ENCODE measurements at regions not wholly inside any gene's neighbourhood (a gene's known extent, or its start where the extent isn't known, plus 50 kb on each side); places are given as distances from the start of the nearest gene placed in this dataset.
A peak's percentile ranks its signal among the peaks of the same experiment; 100 is the strongest.
"Not testable (repeated sequence)": the region's sequence is repeated elsewhere in the genome, so short reads cannot be mapped to it uniquely, and the experiment has no call there.

DNA sequence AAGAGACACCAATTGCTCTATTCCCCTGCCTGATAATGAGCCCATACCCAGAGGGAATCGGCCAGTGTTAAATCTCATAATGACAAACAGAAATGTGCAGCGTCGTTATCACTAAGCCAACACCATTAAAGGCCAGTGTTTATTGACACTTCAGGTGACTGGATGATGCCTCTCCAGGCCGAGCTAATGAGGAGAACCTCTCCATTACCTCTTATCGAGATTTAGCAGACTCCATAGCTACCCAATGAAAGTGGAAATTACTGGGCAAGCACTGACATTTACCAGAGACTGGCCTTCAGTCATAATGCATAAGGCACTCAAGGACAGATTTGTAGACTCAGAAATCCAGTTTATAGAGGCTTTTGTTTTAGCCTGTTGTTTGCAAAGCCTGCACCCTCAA is 669.5 kb downstream of the MAFB start:
- peak; percentile 88 for DNase-seq

DNA sequence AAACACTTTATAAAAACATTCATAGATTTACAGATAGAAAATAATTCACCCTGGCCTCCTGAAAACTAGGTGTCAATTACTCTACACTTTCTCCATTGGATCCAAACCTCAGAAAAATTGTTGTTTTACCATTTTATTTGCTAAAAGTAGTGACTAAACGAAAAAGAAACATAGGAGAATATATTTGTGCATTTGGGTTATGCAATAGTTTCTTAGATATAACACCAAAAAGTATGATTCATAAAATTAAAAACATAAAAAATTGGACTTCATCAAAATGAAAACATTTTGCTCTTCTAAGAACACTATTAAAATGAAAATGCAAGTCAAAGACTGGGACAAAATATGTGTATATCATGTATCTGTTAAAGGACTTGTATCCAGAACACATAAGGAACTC is 671.3 kb downstream of the MAFB start:
- no peak for DNase-seq

DNA sequence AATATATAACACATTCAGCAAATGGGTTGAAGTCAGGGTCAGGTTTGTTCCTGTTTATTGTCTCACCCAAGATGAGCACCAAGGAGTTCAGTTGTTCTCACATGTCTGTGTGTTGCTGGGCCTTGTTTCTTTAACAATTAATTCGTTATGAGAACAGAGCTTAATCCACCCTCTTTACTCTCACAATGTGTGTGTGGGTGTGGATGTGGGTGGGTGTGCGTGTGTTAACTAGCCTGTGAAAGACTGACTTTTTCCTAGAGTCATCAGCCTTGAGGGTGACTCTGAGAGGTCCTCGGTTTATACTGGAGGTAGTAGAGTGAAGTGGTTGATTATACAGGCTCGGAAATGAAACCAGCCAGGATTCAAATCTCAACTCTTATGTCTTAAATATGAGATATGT is 672.1 kb downstream of the MAFB start:
- no peak for DNase-seq

DNA sequence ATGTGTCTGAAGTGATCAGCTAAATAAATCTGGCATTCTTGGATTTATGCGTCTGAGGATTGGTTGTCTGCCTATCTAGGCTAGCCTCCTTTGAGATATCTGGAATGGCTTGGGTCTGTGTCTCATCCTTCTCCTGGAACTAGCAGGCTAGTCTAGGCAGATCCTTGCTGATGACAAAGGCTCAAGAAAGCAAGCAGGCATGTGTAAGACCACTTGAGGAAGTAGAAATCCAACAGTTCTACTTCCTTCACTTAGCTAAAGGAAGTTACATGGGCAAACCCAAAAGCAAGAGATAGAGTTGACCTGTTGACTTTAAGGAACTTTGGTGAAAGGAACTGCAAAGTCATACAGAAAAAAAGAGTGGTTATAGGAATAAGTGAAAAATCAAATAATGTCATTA is 672.6 kb downstream of the MAFB start:
- DNase-seq: no peak

DNA sequence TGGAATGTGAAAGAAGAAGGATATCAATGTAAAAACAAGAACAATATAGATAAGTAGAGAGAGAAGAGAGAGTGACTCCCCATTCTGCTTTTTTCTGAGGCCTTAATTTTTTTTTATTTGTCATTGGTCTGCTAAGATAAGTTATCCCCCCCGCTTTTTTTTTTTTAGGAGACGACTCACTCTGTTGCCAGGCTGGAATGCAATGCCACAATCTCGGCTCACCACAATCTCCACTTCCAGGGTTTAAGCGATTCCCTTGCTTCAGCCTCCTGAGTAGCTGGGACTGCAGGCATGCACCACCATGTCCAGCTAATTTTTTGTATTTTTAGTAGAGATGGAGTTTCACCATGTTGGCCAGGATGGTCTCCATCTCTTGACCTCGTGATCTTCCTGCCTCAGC is 677.0 kb downstream of the MAFB start:
- not testable (repeated sequence) for DNase-seq

DNA sequence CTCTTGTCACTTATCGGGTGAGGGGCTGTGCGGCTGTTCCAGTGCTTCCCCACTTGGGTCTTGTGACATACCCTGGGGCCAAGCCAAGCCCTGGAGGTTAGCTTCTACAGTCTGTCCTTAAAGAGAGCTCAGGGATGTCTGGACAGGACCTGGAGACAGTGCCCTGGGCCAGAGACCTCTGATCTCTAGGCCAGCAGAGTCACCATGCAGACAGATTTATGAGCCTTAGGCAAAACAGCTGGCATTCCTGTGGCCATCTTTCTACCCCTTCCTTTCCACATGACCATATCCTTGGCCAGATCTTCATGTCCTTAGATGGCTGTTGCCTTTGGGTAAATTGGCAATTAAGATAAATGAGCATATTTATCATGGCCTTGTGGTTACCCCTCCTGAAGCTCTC is 678.6 kb downstream of the MAFB start:
- DNase-seq: no peak

DNA sequence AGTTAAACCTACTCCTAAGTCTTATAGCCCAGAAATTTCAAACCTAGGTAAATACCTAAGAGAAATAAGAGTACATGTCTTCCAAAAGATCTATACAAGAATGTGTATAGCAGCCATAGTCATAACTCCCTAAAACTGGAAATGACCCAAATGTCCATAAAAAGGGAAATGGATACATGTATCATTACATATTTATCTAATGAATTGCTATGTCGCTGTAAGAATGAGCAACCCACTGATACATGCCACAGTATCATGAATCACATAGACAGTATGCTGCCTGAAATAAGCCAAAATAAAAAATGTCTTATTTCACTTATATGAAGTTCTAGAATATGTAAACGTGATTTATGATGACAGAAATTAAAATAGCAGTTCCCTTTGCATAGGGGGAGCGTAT is 679.5 kb downstream of the MAFB start:
- no peak for DNase-seq

DNA sequence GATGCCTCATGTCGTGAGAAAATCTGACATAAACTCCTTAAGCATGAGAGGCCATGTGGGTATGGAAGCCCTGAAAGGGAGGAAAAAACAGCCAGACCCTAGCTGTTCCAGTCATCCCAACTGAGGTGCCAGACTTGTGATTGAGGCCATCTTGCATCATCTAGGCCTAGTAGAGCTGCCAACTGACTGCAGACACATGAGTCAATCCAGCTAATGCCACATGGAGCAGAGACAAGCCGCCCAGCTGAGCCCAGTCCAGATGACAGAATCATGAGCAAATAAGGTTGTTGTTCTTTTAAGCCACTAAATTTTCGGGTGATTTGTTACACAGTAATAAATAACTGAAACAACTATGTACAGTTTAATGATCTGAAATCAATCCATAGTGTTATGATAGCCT is 680.9 kb downstream of the MAFB start:
- DNase-seq: no peak

DNA sequence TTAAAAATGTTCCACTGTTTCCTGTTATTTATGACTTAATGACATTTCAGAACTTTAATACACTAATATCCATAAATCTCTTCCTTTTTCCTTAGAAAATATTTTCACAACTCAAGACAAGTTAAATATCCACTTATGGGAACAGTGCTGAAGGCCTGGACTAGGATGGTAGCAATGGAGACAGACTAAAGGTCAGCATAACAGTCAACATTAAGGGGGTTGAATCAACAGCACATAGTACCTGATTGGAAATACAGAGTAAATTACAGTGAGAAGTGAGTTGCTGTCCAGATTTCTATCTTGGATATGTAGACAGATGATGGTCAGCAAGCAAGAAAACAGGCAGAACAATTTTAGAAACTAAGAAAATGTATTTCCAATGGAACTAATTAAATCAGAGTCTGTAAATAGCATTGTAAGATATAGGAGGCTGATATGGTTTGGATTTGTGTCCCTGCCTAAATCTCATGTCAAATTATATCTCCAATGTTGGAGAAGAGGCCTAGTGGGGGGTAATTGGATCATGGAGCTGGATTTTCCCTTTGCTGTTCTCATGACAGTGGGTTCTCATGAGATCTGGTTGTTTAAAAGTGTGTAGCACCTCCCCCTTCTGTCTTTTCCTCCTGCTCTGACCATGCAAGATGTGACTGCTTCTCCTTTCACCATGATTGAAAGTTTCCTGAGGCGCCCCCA is 682.7 kb downstream of the MAFB start:
- DNase-seq: no peak

DNA sequence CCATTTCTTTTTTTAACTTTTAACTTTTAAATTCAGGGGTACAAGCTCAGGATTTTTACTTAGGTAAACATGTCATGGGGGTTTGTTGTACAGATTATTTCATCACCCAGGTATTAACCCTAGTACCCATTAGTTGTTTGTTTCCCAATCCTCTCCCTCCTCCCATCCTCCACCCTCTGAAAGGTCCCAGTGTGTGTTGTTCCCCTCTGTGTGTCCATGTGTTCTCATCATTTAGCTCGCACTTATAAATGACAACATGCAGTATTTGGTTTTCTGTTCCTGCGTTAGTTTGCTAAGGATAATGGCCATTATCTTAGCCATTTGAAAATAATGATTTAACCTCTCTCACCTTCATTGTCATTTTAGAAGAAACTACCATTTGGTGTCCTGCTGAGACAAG is 684.9 kb downstream of the MAFB start:
- DNase-seq: not testable (repeated sequence)

DNA sequence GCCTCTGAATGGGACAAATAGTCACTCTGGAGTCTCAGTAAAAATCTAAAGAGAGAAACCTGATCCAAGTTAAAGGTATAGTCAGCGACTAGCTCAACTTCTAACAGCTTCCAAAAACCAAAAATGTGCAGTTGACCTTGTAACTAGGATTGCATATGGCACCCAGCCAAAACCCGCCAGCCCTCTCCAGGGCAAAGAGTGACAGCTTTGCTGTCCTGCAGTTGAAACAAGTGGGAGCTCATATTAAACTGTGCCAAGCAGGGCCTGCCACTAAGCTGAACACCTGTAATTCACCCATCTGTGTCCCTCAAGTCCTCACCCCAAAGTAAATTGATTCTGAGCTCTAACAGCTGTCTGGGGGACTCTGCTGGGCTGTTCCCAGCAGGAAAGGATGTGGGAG is 695.3 kb downstream of the MAFB start:
- peak; percentile 44 for DNase-seq

DNA sequence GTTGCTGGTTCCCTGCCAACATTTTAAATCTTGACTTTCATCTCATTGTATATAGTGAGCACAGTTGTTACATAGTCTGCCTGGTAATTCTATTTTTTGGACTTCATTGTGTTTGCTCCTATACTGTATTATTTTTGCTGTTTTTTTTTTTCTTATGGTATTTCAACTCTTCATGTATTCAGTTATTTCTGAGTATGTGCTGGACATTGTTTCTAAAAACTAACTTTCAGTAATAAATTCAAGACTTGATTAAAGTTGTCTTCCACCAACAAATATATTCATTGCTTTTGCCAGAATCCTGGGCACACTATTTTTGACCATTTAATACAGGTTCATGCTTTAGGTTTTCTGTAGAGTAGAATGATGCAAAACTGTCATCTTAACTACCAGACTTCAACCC is 698.3 kb downstream of the MAFB start:
- no peak for DNase-seq

DNA sequence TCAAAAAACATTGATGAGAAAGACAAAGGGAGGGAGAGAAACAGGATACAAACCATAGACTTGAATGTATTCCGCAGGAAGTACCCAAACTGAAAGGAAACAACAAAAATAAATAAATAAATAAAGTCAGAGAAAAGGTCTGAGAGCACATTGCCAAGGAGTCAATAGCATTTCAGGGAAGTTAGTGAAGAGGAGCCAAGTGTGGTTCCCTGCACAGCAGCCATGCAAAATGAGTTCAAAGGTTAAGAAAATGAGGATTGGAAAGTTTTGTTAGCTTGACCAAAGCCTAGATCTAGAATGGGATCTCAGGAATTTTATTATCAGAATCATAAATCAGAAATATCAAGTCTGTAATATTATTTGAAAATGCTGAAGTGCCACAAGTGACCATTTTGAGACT is 700.0 kb downstream of the MAFB start:
- DNase-seq: no peak

DNA sequence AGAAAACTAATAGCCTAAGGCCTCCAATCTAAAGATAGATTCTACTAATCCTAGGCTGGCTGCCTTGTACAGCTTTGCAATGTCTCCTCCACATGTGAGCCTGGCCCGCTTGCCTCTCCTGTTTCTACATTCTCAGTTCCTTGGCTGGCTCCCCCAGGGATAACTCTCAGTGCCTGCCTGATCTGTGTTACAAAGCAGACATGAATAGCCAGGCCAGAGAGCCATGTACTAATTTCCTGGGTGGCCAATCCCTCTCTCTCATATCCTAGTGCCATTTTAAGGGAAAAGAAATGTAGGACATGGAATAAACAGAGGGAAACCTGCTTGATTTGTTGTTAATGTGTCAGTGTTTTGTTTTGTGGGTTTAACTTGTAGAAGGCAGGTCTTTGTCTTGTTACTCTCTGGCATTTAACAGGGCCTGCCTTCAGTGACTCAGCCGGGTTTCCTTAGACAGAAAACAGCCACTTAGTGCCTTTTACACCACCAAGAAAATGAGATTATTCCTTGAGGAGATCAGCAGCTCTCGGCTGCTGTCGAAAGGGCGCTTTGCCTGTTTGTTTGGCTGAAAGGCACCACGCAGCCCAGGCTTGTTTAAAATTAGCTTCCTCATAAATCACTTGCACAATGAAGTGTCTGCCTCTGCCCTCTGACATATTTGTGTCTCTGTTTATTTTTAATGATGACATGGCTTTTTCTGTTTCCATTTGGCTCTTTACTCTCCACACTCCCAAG is 702.7 kb downstream of the MAFB start:
- DNase-seq: no peak

DNA sequence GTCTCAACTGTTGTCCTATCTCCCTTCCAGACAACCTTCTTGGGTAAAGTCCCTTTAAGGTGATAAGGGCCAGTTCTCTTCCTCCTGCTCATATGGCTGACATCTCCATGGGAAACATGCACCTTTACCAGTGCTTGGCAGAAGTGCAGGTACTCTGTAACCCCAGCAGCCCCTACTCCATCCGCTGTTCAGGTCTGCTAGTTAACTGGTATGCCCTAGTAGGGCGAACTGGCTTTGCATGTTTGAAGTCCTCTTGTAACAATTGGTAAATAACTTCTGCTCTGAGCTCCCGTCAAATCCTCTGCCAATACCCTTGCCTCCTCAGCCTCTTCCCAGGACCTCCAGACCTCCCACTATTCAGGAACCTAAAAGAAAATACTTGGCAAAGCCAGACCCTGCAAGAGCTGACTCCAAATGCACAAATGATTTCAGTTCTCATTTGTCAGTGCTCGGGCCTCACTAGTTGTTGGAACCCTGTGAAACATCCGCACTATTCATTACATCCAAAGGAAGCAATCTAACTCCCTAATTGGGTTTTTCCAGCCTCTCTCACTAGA is 703.7 kb downstream of the MAFB start:
- no peak for DNase-seq

DNA sequence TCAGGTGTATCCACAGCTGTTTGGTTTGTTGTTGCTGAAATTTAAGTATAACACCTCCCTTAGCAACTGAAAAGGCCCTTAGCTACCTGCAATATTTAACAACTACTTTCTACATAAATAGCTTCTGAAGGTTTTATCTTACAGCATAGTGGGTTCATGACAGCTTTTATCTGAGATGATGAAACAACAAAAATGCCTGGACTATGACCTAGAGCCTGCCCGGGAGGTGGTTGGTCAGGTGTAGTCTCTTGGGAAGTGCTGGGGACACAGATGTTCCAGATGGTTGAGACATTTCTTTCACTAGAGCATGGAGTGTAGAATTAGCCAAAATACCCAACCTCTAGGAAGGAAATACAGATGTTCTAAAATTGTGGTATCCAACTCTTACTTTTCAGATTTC is 705.4 kb downstream of the MAFB start:
- no peak for DNase-seq

DNA sequence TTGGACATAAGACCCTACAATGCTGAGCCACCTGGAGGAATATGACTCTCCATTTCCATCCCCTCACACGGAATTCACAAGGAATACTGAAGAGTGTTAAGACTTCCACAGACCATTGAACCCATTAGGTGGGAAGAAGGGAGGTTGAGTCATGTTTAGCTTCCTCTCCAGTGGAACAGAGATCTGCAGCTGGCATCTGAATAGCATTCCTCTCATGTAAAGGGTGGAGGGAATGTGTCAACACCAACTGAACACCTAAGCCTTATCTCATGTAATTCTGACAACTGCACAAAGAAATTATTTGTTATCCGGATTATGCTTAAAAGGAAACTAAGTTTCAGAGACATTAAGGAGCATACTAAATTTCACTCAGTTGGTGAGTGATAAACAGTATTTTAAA is 705.9 kb downstream of the MAFB start:
- DNase-seq: no peak

DNA sequence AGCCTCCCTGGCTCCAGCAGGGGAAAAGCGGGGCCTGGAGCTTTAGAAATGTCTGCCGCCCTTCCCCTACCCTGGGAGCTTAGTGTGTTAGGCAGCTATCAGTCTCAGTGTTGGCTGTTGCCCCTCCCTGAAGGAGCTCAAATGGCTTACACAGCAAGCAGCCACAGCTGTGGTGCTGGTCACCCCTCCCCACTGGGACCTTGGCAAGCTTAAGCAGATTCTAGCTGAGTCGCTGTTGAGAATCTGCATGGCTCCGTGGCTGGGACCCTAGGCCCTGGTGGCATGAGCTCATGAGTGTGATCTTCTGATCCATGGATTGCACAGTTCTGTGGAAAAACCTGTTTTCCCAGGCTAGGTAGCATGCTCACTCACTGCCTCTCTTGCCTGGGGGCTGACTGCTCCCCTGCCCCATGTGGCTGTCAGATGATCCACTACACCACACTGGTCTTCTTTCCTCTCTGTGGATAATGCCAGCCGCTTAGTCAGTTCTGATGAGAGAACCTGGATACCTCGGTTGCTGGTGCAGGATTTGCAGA is 714.0 kb downstream of the MAFB start:
- no peak for DNase-seq

DNA sequence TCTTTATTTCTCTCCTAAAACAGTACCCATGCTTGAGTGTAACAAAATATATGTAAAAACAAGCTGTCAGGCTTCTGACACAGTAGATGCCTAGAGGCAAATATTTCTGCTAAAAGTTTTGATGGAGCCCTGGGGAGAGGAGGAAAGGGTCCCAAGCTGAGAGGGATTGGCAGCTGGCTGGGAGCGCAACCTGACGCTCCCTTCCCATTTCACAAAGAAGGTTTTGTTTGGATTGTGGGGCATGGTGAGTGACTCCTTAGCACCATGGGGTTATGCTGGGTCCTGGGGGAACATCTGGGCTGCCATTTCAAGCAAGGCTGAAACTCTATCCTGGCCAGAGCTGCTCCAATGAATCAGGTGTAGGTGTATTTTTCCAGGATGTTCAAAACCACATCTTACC is 720.5 kb downstream of the MAFB start:
- DNase-seq: no peak

DNA sequence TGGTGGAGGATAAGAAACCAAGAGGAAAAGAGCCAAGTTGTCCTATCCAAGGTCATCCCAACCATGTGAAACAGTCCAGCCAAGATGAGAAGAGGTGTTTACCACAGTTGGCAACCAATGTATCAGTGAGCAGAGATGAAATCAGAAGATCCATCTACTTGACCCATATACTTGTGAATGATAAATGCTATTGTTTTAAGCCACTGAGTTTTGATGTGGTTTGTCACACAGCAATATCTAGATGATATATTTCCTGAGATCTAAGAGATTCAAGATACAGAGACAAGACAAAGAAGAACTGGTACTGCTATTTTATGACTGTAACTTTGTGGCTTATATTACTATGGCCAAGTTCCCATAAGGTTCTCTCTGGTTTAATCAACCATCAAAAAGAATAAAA is 721.2 kb downstream of the MAFB start:
- DNase-seq: no peak

DNA sequence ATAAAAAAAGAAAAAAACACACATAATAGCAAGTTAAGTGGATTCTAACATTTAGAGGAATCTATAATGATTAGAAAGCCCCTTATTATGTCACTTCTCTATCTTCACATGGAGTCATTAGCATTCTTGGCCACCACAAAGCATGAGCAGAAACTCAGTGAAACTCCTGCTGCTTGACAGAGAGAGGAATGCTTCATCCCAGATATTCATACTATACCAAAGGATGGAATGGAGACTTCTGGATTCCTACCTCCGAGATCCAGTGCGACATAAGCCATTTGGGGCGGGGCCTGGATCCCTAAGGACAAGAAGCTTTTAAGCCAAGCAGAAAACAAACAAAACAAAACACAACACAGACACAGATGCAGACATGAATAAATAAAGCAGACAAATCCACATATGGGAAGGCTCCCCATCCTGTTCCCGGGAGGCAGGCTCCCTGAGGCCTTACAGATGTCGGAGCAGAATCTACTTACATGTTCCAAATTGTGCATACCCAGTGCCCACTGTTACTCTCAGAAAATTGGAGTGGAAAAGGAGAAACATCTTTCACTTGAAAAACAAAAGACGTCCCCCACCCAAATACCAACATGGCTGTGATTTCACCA is 727.3 kb downstream of the MAFB start:
- DNase-seq: no peak

DNA sequence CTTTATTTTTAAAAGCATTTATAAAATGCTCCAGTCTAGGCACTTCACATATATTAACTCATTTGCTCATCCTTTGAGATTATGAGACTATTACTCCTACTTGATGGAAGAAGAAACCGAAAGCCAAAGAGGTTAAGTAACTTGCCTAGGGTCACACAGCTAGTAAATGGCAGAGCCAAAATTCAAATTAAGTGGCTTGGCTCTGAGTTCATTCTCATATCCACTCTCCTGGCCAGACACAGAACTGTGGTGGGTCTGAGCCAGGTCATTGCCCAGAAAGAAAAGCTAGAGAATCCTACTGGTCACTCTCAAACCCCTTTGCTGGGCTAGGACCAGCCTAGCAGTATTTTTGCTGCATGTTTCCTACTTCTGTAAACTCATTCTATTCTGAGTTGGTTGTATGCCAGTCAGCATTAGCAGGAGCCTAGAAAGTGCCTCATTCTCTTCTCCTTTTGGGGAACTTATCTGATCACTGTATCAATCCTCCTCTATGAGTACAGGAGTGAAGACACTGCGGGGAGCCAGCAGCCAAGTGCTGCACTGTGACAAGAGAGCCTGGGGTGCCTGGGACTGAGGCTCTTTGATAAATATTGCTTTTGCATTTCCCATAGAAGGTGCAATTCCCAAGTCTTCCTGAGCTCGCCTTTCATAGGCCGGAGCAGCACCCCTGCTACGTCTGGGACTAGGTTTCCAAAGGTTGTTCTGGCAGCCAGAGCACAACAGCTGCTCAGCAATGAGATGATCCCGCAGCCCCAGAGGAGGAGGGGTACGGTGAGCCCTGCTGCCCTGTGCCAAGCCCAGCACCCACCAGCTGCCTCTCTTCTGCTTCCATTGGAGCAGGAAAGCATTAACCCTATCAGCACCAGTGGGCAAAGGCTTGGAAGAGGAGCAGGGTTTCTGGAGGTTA is 728.3 kb downstream of the MAFB start:
- peak; percentile 79 for DNase-seq

DNA sequence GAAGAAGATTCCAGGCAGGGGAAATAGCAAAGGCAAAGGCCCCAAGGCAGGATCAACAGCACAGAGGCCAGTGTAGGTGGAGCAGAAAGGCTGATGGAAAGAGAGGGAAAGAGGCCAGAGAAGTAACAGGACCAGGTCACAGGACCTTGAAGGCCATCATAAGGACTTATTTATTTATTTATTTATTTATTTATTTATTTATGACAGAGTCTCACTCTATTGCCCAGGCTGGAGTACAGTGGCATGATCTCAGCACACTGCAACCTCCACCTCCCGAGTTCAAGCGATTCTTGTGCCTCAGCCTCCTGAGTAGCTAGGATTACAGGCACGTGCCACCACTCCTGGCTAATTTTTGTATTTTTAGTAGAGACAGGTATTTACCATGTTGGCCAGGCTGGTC is 731.1 kb downstream of the MAFB start:
- DNase-seq: not testable (repeated sequence)
